Activated naive CD4-positive, alpha-beta T cell treated with anti-CD3 and anti-CD28 coated beads, Interleukin-2, amount 50 U/mL, for 72 hours (primary cell): ENCODE measurements at regions not wholly inside any gene's neighbourhood (a gene's known extent, or its start where the extent isn't known, plus 50 kb on each side); places are given as distances from the start of the nearest gene placed in this dataset.
A peak's percentile ranks its signal among the peaks of the same experiment; 100 is the strongest.

ENCODE experiments used
- ATAC-seq, 2 donors: fragments of 150-1000 bp; cut with Tn5 transposase; 2 replicates each; pipeline ENCODE4 v1.10.0; 2021; ENCODE audit warnings: mild to moderate bottlenecking in 2 of 2, moderate library complexity in 2 of 2
- DNase-seq, 2 donors: peaks; one replicate each; pipeline ENCODE4 v3.0.0; 2021 to 2022; ENCODE audit warnings: low spot score in 2 of 2
- H3K27ac Mint-ChIP-seq, 2 donors: one replicate each; pipeline ENCODE4 v1.8.0; 2022; ENCODE audit warnings: mild to moderate bottlenecking in 2 of 2, mixed read lengths in 2 of 2
- H3K36me3 Mint-ChIP-seq, 2 donors: one replicate each; pipeline ENCODE4 v1.8.0; 2022; ENCODE audit warnings: mixed read lengths in 2 of 2
- H3K9me3 Mint-ChIP-seq, 2 donors: one replicate each; pipeline ENCODE4 v1.8.0; 2022; ENCODE audit warnings: mixed read lengths in 2 of 2

GRCh38 chr17:45709728-45710288 is 74.3 kb upstream of the CRHR1 start:
- Mint-ChIP-seq H3K36me3 (no peaks in the 10 kb centered on the region), H3K9me3 (no peaks in the 10 kb centered on the region), H3K27ac (no peak overlapping the region)
- no peak for DNase-seq
- ATAC-seq: no peak

- H3K27ac Mint-ChIP-seq: no peak overlapping the region
- DNase-seq: no peak
- no peaks in the 10 kb centered on the region for H3K9me3 Mint-ChIP-seq
- no peaks in the 10 kb centered on the region for H3K36me3 Mint-ChIP-seq
- ATAC-seq: no peak
These were observed 68.3 kb upstream of the CRHR1 start for GRCh38 chr17:45715787-45716186.

- no peaks in the 10 kb centered on the region for H3K9me3 Mint-ChIP-seq
- ATAC-seq: no peak
- no peaks in the 10 kb centered on the region for H3K36me3 Mint-ChIP-seq
- no peak overlapping the region for H3K27ac Mint-ChIP-seq
- no peak for DNase-seq
These were observed 65.3 kb upstream of the CRHR1 start for GRCh38 chr17:45718791-45719190.

GRCh38 chr17:45719335-45720071 is 64.6 kb upstream of the CRHR1 start:
- DNase-seq (no peak), ATAC-seq (peak; percentile 24 to 33)
- Mint-ChIP-seq H3K36me3 (no peaks in the 10 kb centered on the region), H3K9me3 (peaks cover 0 to 3% of the 10 kb centered on the region in 2 donors), H3K27ac (no peak overlapping the region)

- ATAC-seq (no peak), DNase-seq (no peak)
- Mint-ChIP-seq H3K36me3 (no peaks in the 10 kb centered on the region), H3K27ac (no peak overlapping the region), H3K9me3 (peaks cover 0 to 3% of the 10 kb centered on the region in 2 donors)
These were observed 63.7 kb upstream of the CRHR1 start for GRCh38 chr17:45720386-45720785.

GRCh38 chr17:45722161-45722560 is 62.0 kb upstream of the CRHR1 start:
- no peak for ATAC-seq
- DNase-seq: no peak
- Mint-ChIP-seq H3K36me3 (peaks cover 0 to 4% of the 10 kb centered on the region in 2 donors), H3K9me3 (peaks cover 0 to 3% of the 10 kb centered on the region in 2 donors), H3K27ac (no peak overlapping the region)

GRCh38 chr17:45729294-45729907 is 54.7 kb upstream of the CRHR1 start:
- no peak overlapping the region for H3K27ac Mint-ChIP-seq
- DNase-seq: no peak
- no peak for ATAC-seq
- peaks cover 8 to 11% of the 10 kb centered on the region in 2 donors for H3K36me3 Mint-ChIP-seq
- peaks cover 16 to 21% of the 10 kb centered on the region in 2 donors for H3K9me3 Mint-ChIP-seq

GRCh38 chr17:45730192-45730591 is 53.9 kb upstream of the CRHR1 start:
- no peak for DNase-seq

GRCh38 chr17:45731459-45731858 is 52.7 kb upstream of the CRHR1 start:
- DNase-seq (peak in 1 of 2 donors; percentile 9), ATAC-seq (no peak)
- Mint-ChIP-seq H3K9me3 (peaks cover 16 to 21% of the 10 kb centered on the region in 2 donors), H3K36me3 (peaks cover 4 to 11% of the 10 kb centered on the region in 2 donors), H3K27ac (no peak overlapping the region)

More at GRCh38 chr17:45730192-45730591, 53.9 kb upstream of the CRHR1 start:
- Mint-ChIP-seq H3K27ac (no peak overlapping the region), H3K9me3 (peaks cover 16 to 21% of the 10 kb centered on the region in 2 donors), H3K36me3 (peaks cover 8 to 11% of the 10 kb centered on the region in 2 donors)
- ATAC-seq: no peak

- DNase-seq (no peak), ATAC-seq (no peak)
- Mint-ChIP-seq H3K36me3 (peaks cover 4 to 11% of the 10 kb centered on the region in 2 donors), H3K27ac (no peak overlapping the region), H3K9me3 (peaks cover 16 to 21% of the 10 kb centered on the region in 2 donors)
These were observed 51.1 kb upstream of the CRHR1 start for GRCh38 chr17:45732926-45733505.

GRCh38 chr17:45733781-45734180 is 50.3 kb upstream of the CRHR1 start:
- no peak overlapping the region for H3K27ac Mint-ChIP-seq
- DNase-seq: no peak
- peaks cover 4 to 11% of the 10 kb centered on the region in 2 donors for H3K36me3 Mint-ChIP-seq
- H3K9me3 Mint-ChIP-seq: peaks cover 16 to 21% of the 10 kb centered on the region in 2 donors
- ATAC-seq: no peak
